ENCODE measurements at regions not wholly inside any gene's neighbourhood (a gene's known extent, or its start where the extent isn't known, plus 50 kb on each side); places are given as distances from the start of the nearest gene placed in this dataset.

DNA sequence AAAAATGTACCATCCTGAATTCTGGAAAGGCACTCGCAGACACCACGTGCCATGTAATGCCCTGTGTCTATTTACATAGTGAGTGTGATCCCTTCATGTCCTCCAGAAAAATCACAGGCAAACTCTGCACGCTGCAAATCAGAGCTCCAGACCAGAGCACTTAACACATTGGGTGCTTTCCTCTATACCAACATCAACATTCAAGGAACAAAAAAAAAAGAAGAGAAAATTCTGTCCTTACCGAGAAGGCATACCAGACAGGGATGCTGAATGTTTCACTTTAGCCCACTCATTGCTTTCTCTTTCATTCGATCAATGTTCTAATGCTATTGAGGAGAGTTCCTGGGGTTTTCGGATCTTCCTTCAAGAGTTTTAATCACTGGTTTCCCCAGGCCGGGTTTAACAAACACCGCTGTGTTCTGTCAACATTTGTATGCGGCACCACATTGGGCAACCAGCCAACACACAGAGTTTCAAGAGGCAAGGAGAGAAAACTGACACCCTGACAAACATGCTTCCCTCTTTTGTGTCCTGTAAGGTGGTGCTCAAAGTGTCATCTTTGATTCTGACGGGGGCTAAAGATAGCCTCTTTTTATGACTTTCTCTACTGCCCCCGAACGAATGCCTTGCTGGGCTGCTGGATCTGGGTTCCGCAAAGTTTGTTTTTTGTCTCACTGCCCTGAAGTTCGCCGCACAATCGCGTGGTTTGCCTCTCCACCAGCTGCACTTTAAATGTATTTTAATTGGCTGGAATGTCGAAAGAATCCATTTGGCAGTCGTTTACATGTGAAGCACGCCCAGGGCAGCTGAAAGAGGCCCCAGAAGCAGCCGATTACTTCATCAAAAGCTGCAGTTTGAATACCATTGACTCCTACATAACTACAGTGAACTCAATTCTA lies 106.4 kb upstream of the NCKAP5 start:
- H3K4me3 ChIP-seq (ENCODE audit: low read depth in 2 of 2, low read length in 1 of 2), result no peak overlapping the region
- no peak overlapping the region for H3K27ac ChIP-seq (ENCODE audit: low read depth in 2 of 2, low read length in 1 of 2)
- WGBS (ENCODE audit: low lambda C conversion rate), result 59% methylated on average over 21 of the region's 21 CpGs
- peaks cover 5 to 29% of the 10 kb centered on the region in 2 experiments; a peak in 2 of 4 replicates for H3K4me1 ChIP-seq (ENCODE audit: control insufficient read depth in 1 of 2, insufficient read depth in 2 of 2, low read depth in 1 of 2, low read length in 1 of 2)
- H3K4me2 ChIP-seq, result no peak overlapping the region
- H2AFZ ChIP-seq (ENCODE audit: low read depth), result no peak overlapping the region
- H3K9me3 ChIP-seq, result no peaks in the 10 kb centered on the region
- no peak overlapping the region for H3K9ac ChIP-seq
- no peaks in the 10 kb centered on the region for H3K27me3 ChIP-seq (ENCODE audit: insufficient read depth)
- H3K36me3 ChIP-seq (replicated peaks in 1 of 2; ENCODE audit: control insufficient read depth in 1 of 2, insufficient read depth in 2 of 2, low read length in 1 of 2), result no peaks in the 10 kb centered on the region
- no peaks in the 10 kb centered on the region for H4K20me1 ChIP-seq (ENCODE audit: insufficient read depth)
- no peak for TF ChIP-seq ZBTB33 (IDR thresholded peaks at IDR 0.05; ENCODE audit: borderline replicate concordance, low read depth)
- no peak for TF ChIP-seq JUND (IDR thresholded peaks at IDR 0.05)
- TF ChIP-seq RXRA (IDR thresholded peaks at IDR 0.05; ENCODE audit: borderline replicate concordance, low read depth), result no peak
- TF ChIP-seq TEAD4 (IDR thresholded peaks at IDR 0.05; ENCODE audit: borderline replicate concordance, insufficient read depth), result no peak
- TF ChIP-seq CHD2 (IDR thresholded peaks at IDR 0.05; ENCODE audit: low read length, partially characterized antibody), result no peak
- no peak for TF ChIP-seq FOXJ3 (CRISPR knock-in tag; IDR thresholded peaks at IDR 0.05)
- TF ChIP-seq, protein P1, sequence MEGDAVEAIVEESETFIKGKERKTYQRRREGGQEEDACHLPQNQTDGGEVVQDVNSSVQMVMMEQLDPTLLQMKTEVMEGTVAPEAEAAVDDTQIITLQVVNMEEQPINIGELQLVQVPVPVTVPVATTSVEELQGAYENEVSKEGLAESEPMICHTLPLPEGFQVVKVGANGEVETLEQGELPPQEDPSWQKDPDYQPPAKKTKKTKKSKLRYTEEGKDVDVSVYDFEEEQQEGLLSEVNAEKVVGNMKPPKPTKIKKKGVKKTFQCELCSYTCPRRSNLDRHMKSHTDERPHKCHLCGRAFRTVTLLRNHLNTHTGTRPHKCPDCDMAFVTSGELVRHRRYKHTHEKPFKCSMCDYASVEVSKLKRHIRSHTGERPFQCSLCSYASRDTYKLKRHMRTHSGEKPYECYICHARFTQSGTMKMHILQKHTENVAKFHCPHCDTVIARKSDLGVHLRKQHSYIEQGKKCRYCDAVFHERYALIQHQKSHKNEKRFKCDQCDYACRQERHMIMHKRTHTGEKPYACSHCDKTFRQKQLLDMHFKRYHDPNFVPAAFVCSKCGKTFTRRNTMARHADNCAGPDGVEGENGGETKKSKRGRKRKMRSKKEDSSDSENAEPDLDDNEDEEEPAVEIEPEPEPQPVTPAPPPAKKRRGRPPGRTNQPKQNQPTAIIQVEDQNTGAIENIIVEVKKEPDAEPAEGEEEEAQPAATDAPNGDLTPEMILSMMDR (IDR thresholded peaks at IDR 0.05), result no peak
- TF ChIP-seq, protein P2, sequence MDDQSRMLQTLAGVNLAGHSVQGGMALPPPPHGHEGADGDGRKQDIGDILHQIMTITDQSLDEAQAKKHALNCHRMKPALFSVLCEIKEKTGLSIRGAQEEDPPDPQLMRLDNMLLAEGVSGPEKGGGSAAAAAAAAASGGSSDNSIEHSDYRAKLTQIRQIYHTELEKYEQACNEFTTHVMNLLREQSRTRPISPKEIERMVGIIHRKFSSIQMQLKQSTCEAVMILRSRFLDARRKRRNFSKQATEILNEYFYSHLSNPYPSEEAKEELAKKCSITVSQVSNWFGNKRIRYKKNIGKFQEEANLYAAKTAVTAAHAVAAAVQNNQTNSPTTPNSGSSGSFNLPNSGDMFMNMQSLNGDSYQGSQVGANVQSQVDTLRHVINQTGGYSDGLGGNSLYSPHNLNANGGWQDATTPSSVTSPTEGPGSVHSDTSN (IDR thresholded peaks at IDR 0.05), result no peak
- TF ChIP-seq GABPA (IDR thresholded peaks at IDR 0.05; ENCODE audit: low read depth), result no peak
- TF ChIP-seq, protein P3, sequence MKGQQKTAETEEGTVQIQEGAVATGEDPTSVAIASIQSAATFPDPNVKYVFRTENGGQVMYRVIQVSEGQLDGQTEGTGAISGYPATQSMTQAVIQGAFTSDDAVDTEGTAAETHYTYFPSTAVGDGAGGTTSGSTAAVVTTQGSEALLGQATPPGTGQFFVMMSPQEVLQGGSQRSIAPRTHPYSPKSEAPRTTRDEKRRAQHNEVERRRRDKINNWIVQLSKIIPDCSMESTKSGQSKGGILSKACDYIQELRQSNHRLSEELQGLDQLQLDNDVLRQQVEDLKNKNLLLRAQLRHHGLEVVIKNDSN (IDR thresholded peaks at IDR 0.05; ENCODE audit: borderline replicate concordance, low read depth), result no peak
- no peak for TF ChIP-seq EP300 (IDR thresholded peaks at IDR 0.05; ENCODE audit: borderline replicate concordance in 1 of 2, low read depth in 1 of 2, low read length in 1 of 2)
- no peaks in the 10 kb centered on the region for H3K79me2 ChIP-seq (ENCODE audit: insufficient read depth)
- ChIA-PET CTCF (interaction anchor here (1.2 to 1.7 kb wide), 2 partner anchors 85 to 113 kb away, joined by 3 to 6 read pairs; no protein-coding TSS in a partner anchor), POLR2A (no interaction called here)
- no peaks in the 10 kb centered on the region for H3K9me2 ChIP-seq
- no peak for DNase-seq
- H3F3A ChIP-seq (replicated peaks; ENCODE audit: insufficient read depth), result no peaks in the 10 kb centered on the region
